NCI-H1694 treated with DMSO at 0.1 percent for 48 hours (cell line): ENCODE measurements at regions not wholly inside any gene's neighbourhood (a gene's known extent, or its start where the extent isn't known, plus 50 kb on each side); places are given as distances from the start of the nearest gene placed in this dataset.

ENCODE experiments used
- DNase-seq: peaks from one replicate; lab custom pipeline; 2025; lab: John Stamatoyannopoulos, UW

GRCh38 chr14:89600950-89601826, 184.2 kb upstream of the FOXN3 start:
- no peak for DNase-seq

- DNase-seq, result no peak
These were observed 183.0 kb upstream of the FOXN3 start for GRCh38 chr14:89600029-89600428.

- peak; percentile 21 for DNase-seq
These were observed 181.6 kb upstream of the FOXN3 start for GRCh38 chr14:89598548-89599186.

- no peak for DNase-seq
These were observed 175.9 kb upstream of the FOXN3 start for GRCh38 chr14:89592961-89593360.

- DNase-seq, result no peak
These were observed 172.5 kb upstream of the FOXN3 start for GRCh38 chr14:89589400-89590118.

GRCh38 chr14:89588840-89589296, 171.8 kb upstream of the FOXN3 start:
- DNase-seq, result no peak

GRCh38 chr14:89588016-89588415, 171.0 kb upstream of the FOXN3 start:
- DNase-seq, result no peak

GRCh38 chr14:89587136-89587420, 170.0 kb upstream of the FOXN3 start:
- DNase-seq, result no peak

- DNase-seq, result no peak
These were observed 169.5 kb upstream of the FOXN3 start for GRCh38 chr14:89586258-89587135.

- DNase-seq, result no peak
These were observed 161.1 kb upstream of the FOXN3 start for GRCh38 chr14:89578156-89578555.

GRCh38 chr14:89576960-89577359, 159.9 kb upstream of the FOXN3 start:
- no peak for DNase-seq

GRCh38 chr14:89576145-89576927, 159.3 kb upstream of the FOXN3 start:
- no peak for DNase-seq

- no peak for DNase-seq
These were observed 158.5 kb upstream of the FOXN3 start for GRCh38 chr14:89575386-89576061.

- DNase-seq, result no peak
These were observed 157.4 kb upstream of the FOXN3 start for GRCh38 chr14:89574420-89574819.

GRCh38 chr14:89573399-89573657, 156.3 kb upstream of the FOXN3 start:
- DNase-seq, result no peak

- DNase-seq, result peak; percentile 23
These were observed 155.8 kb upstream of the FOXN3 start for GRCh38 chr14:89572596-89573398.

- peak; percentile 67 for DNase-seq
These were observed 154.5 kb upstream of the FOXN3 start for GRCh38 chr14:89571491-89571890.

GRCh38 chr14:89566644-89567415, 149.8 kb upstream of the FOXN3 start:
- no peak for DNase-seq

- no peak for DNase-seq
These were observed 149.1 kb upstream of the FOXN3 start for GRCh38 chr14:89566180-89566579.
